ENCODE measurements at regions not wholly inside any gene's neighbourhood (a gene's known extent, or its start where the extent isn't known, plus 50 kb on each side); places are given as distances from the start of the nearest gene placed in this dataset.

DNA sequence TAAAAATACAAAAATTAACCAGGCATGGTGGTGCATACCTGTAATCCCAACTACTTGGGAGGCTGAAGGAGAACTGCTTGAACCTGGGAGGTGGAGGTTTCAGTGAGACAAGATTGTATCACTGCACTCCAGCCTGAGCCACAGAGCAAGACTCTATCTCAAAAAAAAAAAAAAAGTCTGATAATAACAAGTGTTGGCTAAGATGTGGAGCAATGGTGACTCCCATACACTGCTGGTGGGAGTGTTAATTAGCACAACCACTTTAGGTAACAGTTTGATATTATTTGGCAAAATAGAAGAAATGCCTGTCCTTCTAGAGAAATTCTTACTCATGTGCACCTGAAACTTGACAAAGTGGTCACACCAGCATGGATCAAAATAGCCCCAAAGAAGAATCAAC, 106.2 kb upstream of the SLC34A2 start:
- POLR2A ChIA-PET, result no interaction called here

More for the DNA sequence above, 106.2 kb upstream of the SLC34A2 start:
- no peaks in the 10 kb centered on the region for H3K79me2 ChIP-seq (ENCODE audit: insufficient read depth, low read length)
- no peaks in the 10 kb centered on the region for H3K27me3 ChIP-seq (ENCODE audit: insufficient read depth, low read length)
- TF ChIP-seq SRF (IDR thresholded peaks at IDR 0.05; ENCODE audit: low read depth) (no peak), ZNF274 (IDR thresholded peaks at IDR 0.05; ENCODE audit: low read depth, low read length) (no peak), SIN3A (IDR thresholded peaks at IDR 0.05; ENCODE audit: low read depth) (no peak), EZH2 (IDR thresholded peaks at IDR 0.05) (no peak), FOSL1 (IDR thresholded peaks at IDR 0.05; ENCODE audit: low read depth) (no peak), CEBPB (IDR thresholded peaks at IDR 0.05; ENCODE audit: low read depth) (no peak), RAD21 (IDR thresholded peaks at IDR 0.05; ENCODE audit: low read depth) (no peak), ELF1 (IDR thresholded peaks at IDR 0.05; ENCODE audit: borderline replicate concordance, low read depth) (no peak), EZH2phosphoT487 (IDR thresholded peaks at IDR 0.05; ENCODE audit: borderline replicate concordance) (no peak), YY1 (IDR thresholded peaks at IDR 0.05; ENCODE audit: extremely low read depth, insufficient replicate concordance, low read depth, low read length) (no peak), CBX3 (IDR thresholded peaks at IDR 0.05; ENCODE audit: low read depth) (no peak), SP1 (IDR thresholded peaks at IDR 0.05; ENCODE audit: low read depth) (no peak), POLR2A (IDR thresholded peaks at IDR 0.05; ENCODE audit: borderline replicate concordance, extremely low read depth, insufficient read depth, insufficient read length) (no peak), EGR1 (IDR thresholded peaks at IDR 0.05; ENCODE audit: low read depth) (no peak), ZFX (IDR thresholded peaks at IDR 0.05) (no peak), JUND (IDR thresholded peaks at IDR 0.05) (no peak)
- TF ChIP-seq, protein P1, sequence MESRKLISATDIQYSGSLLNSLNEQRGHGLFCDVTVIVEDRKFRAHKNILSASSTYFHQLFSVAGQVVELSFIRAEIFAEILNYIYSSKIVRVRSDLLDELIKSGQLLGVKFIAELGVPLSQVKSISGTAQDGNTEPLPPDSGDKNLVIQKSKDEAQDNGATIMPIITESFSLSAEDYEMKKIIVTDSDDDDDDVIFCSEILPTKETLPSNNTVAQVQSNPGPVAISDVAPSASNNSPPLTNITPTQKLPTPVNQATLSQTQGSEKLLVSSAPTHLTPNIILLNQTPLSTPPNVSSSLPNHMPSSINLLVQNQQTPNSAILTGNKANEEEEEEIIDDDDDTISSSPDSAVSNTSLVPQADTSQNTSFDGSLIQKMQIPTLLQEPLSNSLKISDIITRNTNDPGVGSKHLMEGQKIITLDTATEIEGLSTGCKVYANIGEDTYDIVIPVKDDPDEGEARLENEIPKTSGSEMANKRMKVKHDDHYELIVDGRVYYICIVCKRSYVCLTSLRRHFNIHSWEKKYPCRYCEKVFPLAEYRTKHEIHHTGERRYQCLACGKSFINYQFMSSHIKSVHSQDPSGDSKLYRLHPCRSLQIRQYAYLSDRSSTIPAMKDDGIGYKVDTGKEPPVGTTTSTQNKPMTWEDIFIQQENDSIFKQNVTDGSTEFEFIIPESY (IDR thresholded peaks at IDR 0.05; ENCODE audit: extremely low read depth, insufficient replicate concordance, low read length), result no peak
- TF ChIP-seq, protein P2, sequence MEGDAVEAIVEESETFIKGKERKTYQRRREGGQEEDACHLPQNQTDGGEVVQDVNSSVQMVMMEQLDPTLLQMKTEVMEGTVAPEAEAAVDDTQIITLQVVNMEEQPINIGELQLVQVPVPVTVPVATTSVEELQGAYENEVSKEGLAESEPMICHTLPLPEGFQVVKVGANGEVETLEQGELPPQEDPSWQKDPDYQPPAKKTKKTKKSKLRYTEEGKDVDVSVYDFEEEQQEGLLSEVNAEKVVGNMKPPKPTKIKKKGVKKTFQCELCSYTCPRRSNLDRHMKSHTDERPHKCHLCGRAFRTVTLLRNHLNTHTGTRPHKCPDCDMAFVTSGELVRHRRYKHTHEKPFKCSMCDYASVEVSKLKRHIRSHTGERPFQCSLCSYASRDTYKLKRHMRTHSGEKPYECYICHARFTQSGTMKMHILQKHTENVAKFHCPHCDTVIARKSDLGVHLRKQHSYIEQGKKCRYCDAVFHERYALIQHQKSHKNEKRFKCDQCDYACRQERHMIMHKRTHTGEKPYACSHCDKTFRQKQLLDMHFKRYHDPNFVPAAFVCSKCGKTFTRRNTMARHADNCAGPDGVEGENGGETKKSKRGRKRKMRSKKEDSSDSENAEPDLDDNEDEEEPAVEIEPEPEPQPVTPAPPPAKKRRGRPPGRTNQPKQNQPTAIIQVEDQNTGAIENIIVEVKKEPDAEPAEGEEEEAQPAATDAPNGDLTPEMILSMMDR (IDR thresholded peaks at IDR 0.05 in 2 of 3, conservative IDR thresholded peaks at IDR 0.05 in 1 of 3; ENCODE audit: borderline replicate concordance in 1 of 3, insufficient read depth in 1 of 3, low read depth in 2 of 3, low read length in 2 of 3), result no peak
- TF ChIP-seq, protein P3, sequence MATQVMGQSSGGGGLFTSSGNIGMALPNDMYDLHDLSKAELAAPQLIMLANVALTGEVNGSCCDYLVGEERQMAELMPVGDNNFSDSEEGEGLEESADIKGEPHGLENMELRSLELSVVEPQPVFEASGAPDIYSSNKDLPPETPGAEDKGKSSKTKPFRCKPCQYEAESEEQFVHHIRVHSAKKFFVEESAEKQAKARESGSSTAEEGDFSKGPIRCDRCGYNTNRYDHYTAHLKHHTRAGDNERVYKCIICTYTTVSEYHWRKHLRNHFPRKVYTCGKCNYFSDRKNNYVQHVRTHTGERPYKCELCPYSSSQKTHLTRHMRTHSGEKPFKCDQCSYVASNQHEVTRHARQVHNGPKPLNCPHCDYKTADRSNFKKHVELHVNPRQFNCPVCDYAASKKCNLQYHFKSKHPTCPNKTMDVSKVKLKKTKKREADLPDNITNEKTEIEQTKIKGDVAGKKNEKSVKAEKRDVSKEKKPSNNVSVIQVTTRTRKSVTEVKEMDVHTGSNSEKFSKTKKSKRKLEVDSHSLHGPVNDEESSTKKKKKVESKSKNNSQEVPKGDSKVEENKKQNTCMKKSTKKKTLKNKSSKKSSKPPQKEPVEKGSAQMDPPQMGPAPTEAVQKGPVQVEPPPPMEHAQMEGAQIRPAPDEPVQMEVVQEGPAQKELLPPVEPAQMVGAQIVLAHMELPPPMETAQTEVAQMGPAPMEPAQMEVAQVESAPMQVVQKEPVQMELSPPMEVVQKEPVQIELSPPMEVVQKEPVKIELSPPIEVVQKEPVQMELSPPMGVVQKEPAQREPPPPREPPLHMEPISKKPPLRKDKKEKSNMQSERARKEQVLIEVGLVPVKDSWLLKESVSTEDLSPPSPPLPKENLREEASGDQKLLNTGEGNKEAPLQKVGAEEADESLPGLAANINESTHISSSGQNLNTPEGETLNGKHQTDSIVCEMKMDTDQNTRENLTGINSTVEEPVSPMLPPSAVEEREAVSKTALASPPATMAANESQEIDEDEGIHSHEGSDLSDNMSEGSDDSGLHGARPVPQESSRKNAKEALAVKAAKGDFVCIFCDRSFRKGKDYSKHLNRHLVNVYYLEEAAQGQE (IDR thresholded peaks at IDR 0.05; ENCODE audit: low read depth), result no peak
- TF ChIP-seq, protein P4, sequence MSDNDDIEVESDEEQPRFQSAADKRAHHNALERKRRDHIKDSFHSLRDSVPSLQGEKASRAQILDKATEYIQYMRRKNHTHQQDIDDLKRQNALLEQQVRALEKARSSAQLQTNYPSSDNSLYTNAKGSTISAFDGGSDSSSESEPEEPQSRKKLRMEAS (IDR thresholded peaks at IDR 0.05), result no peak
- no peak overlapping the region for H3K9ac ChIP-seq (ENCODE audit: low read length)
- intact Hi-C loops (cut with micrococcal nuclease), result no loop called here
- DNase-seq (ENCODE audit: low read depth, low spot score) (no peak), ATAC-seq (no peak)
- H3K9me2 ChIP-seq (ENCODE audit: insufficient read depth), result no peaks in the 10 kb centered on the region
- H3K4me2 ChIP-seq (ENCODE audit: low read length), result no peak overlapping the region
- no TSS peak for BruUV-seq (replicated peaks)
- no peaks in the 10 kb centered on the region for H4K20me1 ChIP-seq (ENCODE audit: insufficient read depth)
- no peak overlapping the region for H3K27ac ChIP-seq (ENCODE audit: low read depth, low read length)
- CTCF ChIA-PET, result no interaction called here
- H3K4me3 ChIP-seq (replicated peaks in 1 of 2; ENCODE audit: low read depth in 1 of 2, low read length in 2 of 2), result no peak overlapping the region
- RAD21 ChIA-PET (ENCODE audit: low non-redundant PET in 1 of 2, low total read pairs in 2 of 2, uncharacterized antibody in 2 of 2, unreplicated experiment in 2 of 2), result no interaction called here
- no peak overlapping the region for H2AFZ ChIP-seq (ENCODE audit: low read depth, low read length, poor library complexity, severe bottlenecking)
- H3K4me1 ChIP-seq (ENCODE audit: control insufficient read depth in 1 of 2, insufficient read depth in 2 of 2, low read length in 2 of 2), result no peaks in the 10 kb centered on the region
- no peaks in the 10 kb centered on the region for H3K36me3 ChIP-seq (ENCODE audit: control insufficient read depth in 1 of 2, insufficient read depth in 2 of 2, low read length in 2 of 2)
- no peaks in the 10 kb centered on the region for H3K9me3 ChIP-seq (ENCODE audit: control insufficient read depth in 1 of 2, insufficient read depth in 1 of 2, low read depth in 1 of 2, low read length in 2 of 2)
